ENCODE measurements at regions not wholly inside any gene's neighbourhood (a gene's known extent, or its start where the extent isn't known, plus 50 kb on each side); places are given as distances from the start of the nearest gene placed in this dataset.
A peak's percentile ranks its signal among the peaks of the same experiment; 100 is the strongest.

DNA sequence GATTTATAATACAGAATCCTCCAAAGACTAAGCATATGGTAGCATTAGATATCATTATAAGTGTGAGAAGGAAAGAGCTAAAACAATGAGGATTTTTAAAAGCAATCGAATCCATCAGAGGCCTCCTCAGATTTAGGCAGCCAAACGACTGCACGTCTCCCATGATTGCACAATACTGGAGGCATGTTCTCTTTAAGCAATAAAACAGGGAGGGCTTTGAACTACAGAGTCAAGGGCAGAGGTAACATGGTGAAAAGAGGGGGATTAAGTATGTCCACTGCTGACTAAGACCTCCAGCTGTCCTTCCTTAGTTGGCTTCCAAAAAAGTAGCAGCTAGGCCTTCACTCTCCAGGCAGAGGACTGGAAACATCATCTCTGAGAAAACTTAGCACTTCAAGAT is 298.7 kb upstream of the RGMB start:
- no peak overlapping the region for H3K27ac ChIP-seq (ENCODE audit: low read depth in 1 of 2, low read length in 1 of 2)
- H3K9me3 ChIP-seq (ENCODE audit: control insufficient read depth in 2 of 2, insufficient read depth in 1 of 2, low read length in 1 of 2), result no peaks in the 10 kb centered on the region
- no peaks in the 10 kb centered on the region for H3K27me3 ChIP-seq (ENCODE audit: control insufficient read depth in 2 of 2, insufficient read depth in 1 of 2, low read length in 1 of 2)
- H3K4me1 ChIP-seq (ENCODE audit: control insufficient read depth in 2 of 2, insufficient read depth in 2 of 2, low read length in 2 of 2), result no peaks in the 10 kb centered on the region
- no peak for DNase-seq (ENCODE audit: low read depth in 6 of 9, low spot score in 9 of 9)
- no peak overlapping the region for H3K4me3 ChIP-seq (ENCODE audit: low read length in 2 of 2)
- 93% methylated on average over 3 of the region's 3 CpGs for WGBS
- no peaks in the 10 kb centered on the region for H3K36me3 ChIP-seq (ENCODE audit: control insufficient read depth in 2 of 2, insufficient read depth in 2 of 2, low read length in 1 of 2)

DNA sequence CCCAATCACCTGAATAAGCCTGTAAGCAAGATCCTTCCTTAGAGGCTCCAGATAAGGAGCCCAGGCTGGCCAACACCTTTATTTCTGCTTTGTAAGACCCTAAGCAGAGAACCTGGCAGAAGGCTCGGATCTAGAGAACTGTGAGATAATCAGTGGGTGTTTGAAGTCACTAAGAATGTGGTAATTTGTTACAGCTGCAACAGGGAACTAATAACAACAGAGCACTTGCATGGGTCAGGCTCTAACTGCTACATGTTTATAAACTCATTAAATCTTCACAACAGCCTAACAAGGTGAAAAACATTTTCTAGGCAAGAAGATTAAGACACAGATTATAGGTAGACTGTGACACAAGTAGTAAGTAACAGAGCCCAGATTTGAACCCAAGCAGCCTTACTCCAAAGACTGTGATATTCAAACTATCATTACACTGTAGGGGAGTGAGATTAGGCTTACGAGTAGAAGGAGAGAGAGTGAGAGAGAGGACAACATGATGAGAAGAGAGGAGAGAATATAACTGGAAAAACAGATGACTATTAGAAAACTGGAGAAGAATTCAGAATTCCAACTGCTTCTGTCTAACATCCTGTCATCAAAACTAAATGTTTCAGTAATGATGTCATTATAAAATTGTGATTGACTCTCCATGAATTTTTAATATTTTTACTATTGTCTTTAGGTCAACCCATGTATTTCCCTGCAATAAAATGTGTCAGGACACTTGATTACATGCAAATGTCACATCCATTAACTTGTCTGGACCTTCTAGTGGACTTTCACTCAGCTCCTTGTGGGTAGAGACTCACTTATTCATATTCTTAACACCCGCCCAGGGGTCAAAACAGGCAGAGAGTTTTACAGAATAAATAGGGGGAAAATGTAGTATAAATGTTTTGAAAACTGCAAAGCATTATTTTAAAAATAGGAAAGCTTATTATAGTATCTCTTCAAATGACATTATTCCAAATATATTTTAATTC is 290.9 kb upstream of the RGMB start:
- DNase-seq (ENCODE audit: low read depth in 6 of 9, low spot score in 9 of 9), result no peak
- Histone ChIP-seq H3K4me1 (ENCODE audit: control insufficient read depth in 2 of 2, insufficient read depth in 2 of 2, low read length in 2 of 2) (no peaks in the 10 kb centered on the region), H3K27me3 (ENCODE audit: control insufficient read depth in 2 of 2, insufficient read depth in 1 of 2, low read length in 1 of 2) (no peaks in the 10 kb centered on the region), H3K27ac (ENCODE audit: low read depth in 1 of 2, low read length in 1 of 2) (no peak overlapping the region), H3K9me3 (ENCODE audit: control insufficient read depth in 2 of 2, insufficient read depth in 1 of 2, low read length in 1 of 2) (no peaks in the 10 kb centered on the region), H3K36me3 (ENCODE audit: control insufficient read depth in 2 of 2, insufficient read depth in 2 of 2, low read length in 1 of 2) (no peaks in the 10 kb centered on the region), H3K4me3 (ENCODE audit: low read length in 2 of 2) (no peak overlapping the region)
- WGBS, result 84% methylated on average over 3 of the region's 3 CpGs

DNA sequence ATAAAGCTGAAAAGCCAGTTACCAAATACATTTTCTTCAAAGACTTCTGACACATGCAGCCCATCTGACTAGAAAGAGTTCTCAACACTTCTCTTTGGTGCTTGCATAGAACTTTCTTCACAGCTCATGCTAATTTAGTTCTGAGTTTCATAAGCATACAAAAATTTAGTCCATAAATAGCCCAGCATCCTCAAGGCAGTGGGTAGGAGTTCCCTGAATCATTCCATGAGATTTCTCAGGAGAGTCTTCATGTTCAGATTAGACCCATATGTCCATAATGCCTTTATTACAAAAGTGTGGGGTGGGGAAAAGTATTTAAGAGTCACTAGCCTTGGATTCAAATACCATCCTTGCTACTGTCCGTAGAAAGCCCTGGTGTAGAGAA is 290.2 kb upstream of the RGMB start:
- Histone ChIP-seq H3K36me3 (ENCODE audit: control insufficient read depth in 2 of 2, insufficient read depth in 2 of 2, low read length in 1 of 2) (no peaks in the 10 kb centered on the region), H3K27ac (ENCODE audit: low read depth in 1 of 2, low read length in 1 of 2) (no peak overlapping the region), H3K9me3 (ENCODE audit: control insufficient read depth in 2 of 2, insufficient read depth in 1 of 2, low read length in 1 of 2) (no peaks in the 10 kb centered on the region), H3K27me3 (ENCODE audit: control insufficient read depth in 2 of 2, insufficient read depth in 1 of 2, low read length in 1 of 2) (no peaks in the 10 kb centered on the region), H3K4me3 (ENCODE audit: low read length in 2 of 2) (no peak overlapping the region), H3K4me1 (ENCODE audit: control insufficient read depth in 2 of 2, insufficient read depth in 2 of 2, low read length in 2 of 2) (no peaks in the 10 kb centered on the region)
- 91% methylated on average over 1 of the region's 1 CpG for WGBS
- DNase-seq (ENCODE audit: low read depth in 6 of 9, low spot score in 9 of 9), result no peak

DNA sequence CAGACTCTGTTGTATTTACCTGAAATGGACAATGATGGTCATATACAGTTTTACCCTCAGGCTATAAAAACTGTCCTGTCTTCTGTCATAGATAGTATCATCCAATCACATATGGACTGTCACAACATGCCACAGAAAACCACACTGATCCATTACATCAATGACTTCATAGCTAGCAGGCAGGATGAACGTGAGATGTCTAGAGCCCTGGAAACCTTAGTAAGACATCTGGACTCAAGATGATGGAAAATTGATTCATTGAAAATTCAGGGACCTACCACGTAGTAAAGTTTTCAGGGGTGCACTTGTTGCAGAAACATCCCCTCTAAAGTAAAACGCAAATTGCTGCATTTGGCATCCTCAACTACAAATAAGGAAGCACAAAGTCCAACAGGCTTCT is 284.4 kb upstream of the RGMB start:
- Histone ChIP-seq H3K27me3 (ENCODE audit: control insufficient read depth in 2 of 2, insufficient read depth in 1 of 2, low read length in 1 of 2) (no peaks in the 10 kb centered on the region), H3K27ac (ENCODE audit: low read depth in 1 of 2, low read length in 1 of 2) (no peak overlapping the region), H3K9me3 (ENCODE audit: control insufficient read depth in 2 of 2, insufficient read depth in 1 of 2, low read length in 1 of 2) (peaks cover 0 to 3% of the 10 kb centered on the region in 2 donors), H3K4me1 (ENCODE audit: control insufficient read depth in 2 of 2, insufficient read depth in 2 of 2, low read length in 2 of 2) (no peaks in the 10 kb centered on the region), H3K4me3 (ENCODE audit: low read length in 2 of 2) (no peak overlapping the region), H3K36me3 (ENCODE audit: control insufficient read depth in 2 of 2, insufficient read depth in 2 of 2, low read length in 1 of 2) (no peaks in the 10 kb centered on the region)
- DNase-seq (ENCODE audit: low read depth in 6 of 9, low spot score in 9 of 9), result no peak
- 93% methylated on average over 3 of the region's 3 CpGs for WGBS

DNA sequence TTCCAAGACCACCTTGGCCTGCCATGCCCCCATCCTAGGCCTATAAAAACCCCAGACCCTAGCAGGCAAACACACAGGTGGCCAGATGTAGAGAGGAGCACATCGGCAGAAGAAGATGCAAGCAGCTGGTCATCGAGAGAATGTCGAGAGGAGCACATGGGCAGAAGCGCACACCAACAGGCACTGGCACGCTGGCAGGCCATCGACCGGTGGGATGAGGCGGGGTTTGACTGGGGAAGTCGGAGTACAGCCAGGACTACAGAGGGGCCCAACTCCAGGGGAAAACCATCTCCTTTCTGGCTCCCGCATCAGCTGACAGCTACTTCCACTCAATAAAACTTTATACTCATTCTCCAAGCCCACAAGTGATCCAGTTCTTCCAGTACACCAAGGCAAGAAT is 283.1 kb upstream of the RGMB start:
- DNase-seq (ENCODE audit: low read depth in 6 of 9, low spot score in 9 of 9), result no peak
- Histone ChIP-seq H3K4me3 (ENCODE audit: low read length in 2 of 2) (no peak overlapping the region), H3K4me1 (ENCODE audit: control insufficient read depth in 2 of 2, insufficient read depth in 2 of 2, low read length in 2 of 2) (no peaks in the 10 kb centered on the region), H3K9me3 (ENCODE audit: control insufficient read depth in 2 of 2, insufficient read depth in 1 of 2, low read length in 1 of 2) (peaks cover 0 to 3% of the 10 kb centered on the region in 2 donors), H3K27me3 (ENCODE audit: control insufficient read depth in 2 of 2, insufficient read depth in 1 of 2, low read length in 1 of 2) (no peaks in the 10 kb centered on the region), H3K36me3 (ENCODE audit: control insufficient read depth in 2 of 2, insufficient read depth in 2 of 2, low read length in 1 of 2) (no peaks in the 10 kb centered on the region), H3K27ac (ENCODE audit: low read depth in 1 of 2, low read length in 1 of 2) (no peak overlapping the region)
- 98% methylated on average over 10 of the region's 10 CpGs for WGBS

DNA sequence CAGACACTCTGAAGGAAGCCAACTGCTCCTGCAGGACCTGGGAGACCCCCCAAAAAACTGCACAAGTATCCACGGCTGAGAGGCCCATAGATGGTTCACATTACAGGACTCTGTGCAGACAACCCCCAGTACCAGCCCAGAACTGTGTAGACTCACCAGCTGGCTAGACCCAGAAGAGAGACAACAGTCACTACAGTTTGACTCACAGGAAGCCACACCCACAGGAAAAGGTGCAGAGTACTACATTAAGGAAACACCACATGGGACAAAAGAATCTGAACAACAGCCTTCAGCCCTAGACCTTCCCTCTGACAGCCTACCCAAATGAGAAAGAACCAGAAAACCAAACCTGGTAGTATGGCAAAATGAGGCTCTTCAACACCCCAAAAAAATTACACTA is 281.2 kb upstream of the RGMB start:
- peak in 1 of 9 donors; percentile 30 for DNase-seq (ENCODE audit: low read depth in 6 of 9, low spot score in 9 of 9)
- no peak overlapping the region for H3K27ac ChIP-seq (ENCODE audit: low read depth in 1 of 2, low read length in 1 of 2)
- no peaks in the 10 kb centered on the region for H3K27me3 ChIP-seq (ENCODE audit: control insufficient read depth in 2 of 2, insufficient read depth in 1 of 2, low read length in 1 of 2)
- H3K4me1 ChIP-seq (ENCODE audit: control insufficient read depth in 2 of 2, insufficient read depth in 2 of 2, low read length in 2 of 2), result no peaks in the 10 kb centered on the region
- peaks cover 0 to 3% of the 10 kb centered on the region in 2 donors for H3K9me3 ChIP-seq (ENCODE audit: control insufficient read depth in 2 of 2, insufficient read depth in 1 of 2, low read length in 1 of 2)
- H3K4me3 ChIP-seq (ENCODE audit: low read length in 2 of 2), result no peak overlapping the region
- 84% methylated on average over 1 of the region's 1 CpG for WGBS
- no peaks in the 10 kb centered on the region for H3K36me3 ChIP-seq (ENCODE audit: control insufficient read depth in 2 of 2, insufficient read depth in 2 of 2, low read length in 1 of 2)

DNA sequence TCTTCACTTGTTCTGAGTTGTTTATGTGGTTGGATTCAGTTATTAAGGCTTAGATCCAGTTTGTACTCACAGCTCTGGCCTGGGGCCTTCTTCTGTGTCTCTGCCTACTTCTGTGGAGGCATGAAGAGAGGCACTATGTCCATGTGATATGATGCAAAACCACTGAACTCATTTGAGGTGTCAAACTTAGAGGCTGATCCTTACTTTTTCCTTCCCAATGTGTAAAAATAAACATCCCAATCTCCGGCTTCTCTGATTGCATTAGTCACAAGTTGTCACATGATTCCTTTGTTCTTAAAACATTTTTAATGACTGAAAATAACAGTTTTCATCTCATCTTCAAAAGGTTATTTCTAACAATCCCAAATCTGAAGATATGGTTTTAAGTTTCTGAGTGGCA is 276.0 kb upstream of the RGMB start:
- Histone ChIP-seq H3K36me3 (ENCODE audit: control insufficient read depth in 2 of 2, insufficient read depth in 2 of 2, low read length in 1 of 2) (no peaks in the 10 kb centered on the region), H3K27ac (ENCODE audit: low read depth in 1 of 2, low read length in 1 of 2) (no peak overlapping the region), H3K4me1 (ENCODE audit: control insufficient read depth in 2 of 2, insufficient read depth in 2 of 2, low read length in 2 of 2) (no peaks in the 10 kb centered on the region), H3K27me3 (ENCODE audit: control insufficient read depth in 2 of 2, insufficient read depth in 1 of 2, low read length in 1 of 2) (no peaks in the 10 kb centered on the region), H3K9me3 (ENCODE audit: control insufficient read depth in 2 of 2, insufficient read depth in 1 of 2, low read length in 1 of 2) (no peaks in the 10 kb centered on the region), H3K4me3 (ENCODE audit: low read length in 2 of 2) (no peak overlapping the region)
- WGBS, result 82% methylated on average over 1 of the region's 1 CpG
- DNase-seq (ENCODE audit: low read depth in 6 of 9, low spot score in 9 of 9), result no peak

DNA sequence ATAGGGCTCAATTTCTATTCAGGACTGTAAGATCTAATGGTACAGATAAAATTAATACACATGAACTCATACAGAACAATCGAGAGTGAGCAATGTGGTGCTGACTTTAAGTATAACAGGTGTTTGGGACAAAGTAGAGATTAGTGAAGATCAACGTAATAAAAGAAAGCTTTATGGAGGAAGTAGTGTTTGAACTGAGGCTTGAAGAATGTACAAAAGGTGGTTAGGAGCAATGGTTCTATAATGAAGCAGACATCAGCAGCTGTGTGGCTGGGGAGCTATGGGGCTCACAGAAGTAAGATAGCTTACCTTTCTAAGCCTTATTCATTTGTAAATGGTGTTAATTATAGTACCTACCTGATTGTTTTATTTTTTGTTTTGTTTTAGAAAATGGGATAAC is 275.4 kb upstream of the RGMB start:
- DNase-seq (ENCODE audit: low read depth in 6 of 9, low spot score in 9 of 9), result peak in 1 of 9 donors; percentile 25
- Histone ChIP-seq H3K27ac (ENCODE audit: low read depth in 1 of 2, low read length in 1 of 2) (no peak overlapping the region), H3K27me3 (ENCODE audit: control insufficient read depth in 2 of 2, insufficient read depth in 1 of 2, low read length in 1 of 2) (no peaks in the 10 kb centered on the region), H3K36me3 (ENCODE audit: control insufficient read depth in 2 of 2, insufficient read depth in 2 of 2, low read length in 1 of 2) (no peaks in the 10 kb centered on the region), H3K4me3 (ENCODE audit: low read length in 2 of 2) (no peak overlapping the region), H3K9me3 (ENCODE audit: control insufficient read depth in 2 of 2, insufficient read depth in 1 of 2, low read length in 1 of 2) (no peaks in the 10 kb centered on the region), H3K4me1 (ENCODE audit: control insufficient read depth in 2 of 2, insufficient read depth in 2 of 2, low read length in 2 of 2) (no peaks in the 10 kb centered on the region)
- WGBS, result 81% methylated on average over 2 of the region's 2 CpGs

DNA sequence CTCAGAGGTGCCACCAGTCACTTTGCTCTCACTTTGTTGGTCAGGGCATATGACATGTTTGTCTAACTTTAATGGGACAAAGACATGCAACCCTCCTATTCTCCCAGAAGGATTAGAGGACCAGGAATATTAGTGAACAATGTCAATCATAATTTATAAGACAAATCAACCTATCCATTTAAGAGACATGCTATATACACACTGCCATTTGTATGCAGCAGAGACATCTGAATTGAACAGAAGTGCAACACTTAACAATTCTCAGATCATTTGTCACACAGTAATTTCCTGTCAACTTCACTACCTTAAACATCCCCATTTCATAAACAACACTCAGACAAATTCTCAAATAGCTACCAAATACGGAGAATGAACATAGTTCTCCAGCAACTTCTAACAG is 273.6 kb upstream of the RGMB start:
- 85% methylated on average over 1 of the region's 1 CpG for WGBS
- Histone ChIP-seq H3K36me3 (ENCODE audit: control insufficient read depth in 2 of 2, insufficient read depth in 2 of 2, low read length in 1 of 2) (no peaks in the 10 kb centered on the region), H3K4me1 (ENCODE audit: control insufficient read depth in 2 of 2, insufficient read depth in 2 of 2, low read length in 2 of 2) (no peaks in the 10 kb centered on the region), H3K27ac (ENCODE audit: low read depth in 1 of 2, low read length in 1 of 2) (no peak overlapping the region), H3K27me3 (ENCODE audit: control insufficient read depth in 2 of 2, insufficient read depth in 1 of 2, low read length in 1 of 2) (no peaks in the 10 kb centered on the region), H3K4me3 (ENCODE audit: low read length in 2 of 2) (no peak overlapping the region), H3K9me3 (ENCODE audit: control insufficient read depth in 2 of 2, insufficient read depth in 1 of 2, low read length in 1 of 2) (no peaks in the 10 kb centered on the region)
- no peak for DNase-seq (ENCODE audit: low read depth in 6 of 9, low spot score in 9 of 9)

Data from thymus (tissue), 11 donors.